Cerebellar cortex (tissue), 1 donor: ENCODE measurements at regions not wholly inside any gene's neighbourhood (a gene's known extent, or its start where the extent isn't known, plus 50 kb on each side); places are given as distances from the start of the nearest gene placed in this dataset.
"Not testable (repeated sequence)": the region's sequence is repeated elsewhere in the genome, so short reads cannot be mapped to it uniquely, and the experiment has no call there.

Experiments used
- DNase-seq: peaks from one replicate; pipeline ENCODE4 v3.0.0-alpha.2; 2015; ENCODE audit warnings: low spot score

DNA sequence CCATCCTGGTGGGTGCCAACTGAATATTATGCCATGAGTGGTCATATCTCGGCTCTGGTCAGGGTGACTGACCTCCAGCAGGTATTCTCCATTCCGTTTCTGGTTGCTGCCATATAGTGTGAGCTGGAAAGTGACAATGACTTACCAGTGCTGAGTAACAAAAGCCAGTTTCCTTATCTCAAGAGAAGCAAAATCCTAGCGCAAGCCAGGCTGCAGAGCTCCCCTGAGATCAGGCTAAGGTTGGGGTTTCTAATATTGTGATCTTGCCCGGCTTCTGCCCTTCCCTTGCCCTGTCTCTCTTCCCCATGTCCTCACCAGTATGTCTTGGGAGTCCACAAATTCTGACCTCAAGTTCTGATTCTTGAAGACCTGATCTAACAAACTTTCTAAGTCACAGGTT lies 271.3 kb upstream of the SPTLC3 start:
- no peak for DNase-seq

DNA sequence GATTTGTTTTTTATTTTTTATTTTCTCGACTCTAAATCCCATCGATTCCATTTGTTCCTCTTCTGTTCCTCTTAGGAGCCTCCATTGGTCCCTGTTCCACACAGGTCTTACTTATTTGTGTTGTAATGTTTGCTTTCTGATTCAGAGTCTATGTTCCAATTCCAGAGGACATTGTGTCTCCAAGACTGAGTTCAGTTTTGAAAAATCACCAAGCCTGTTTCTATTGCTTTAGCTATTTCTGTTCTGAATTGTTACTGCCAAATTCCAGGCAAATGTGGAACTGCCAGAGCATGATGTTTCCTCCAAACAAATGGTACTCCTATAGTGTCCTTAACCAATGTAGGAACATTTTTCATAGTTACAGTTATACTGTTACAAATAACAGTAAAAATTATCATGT lies 270.9 kb upstream of the SPTLC3 start:
- DNase-seq: no peak

DNA sequence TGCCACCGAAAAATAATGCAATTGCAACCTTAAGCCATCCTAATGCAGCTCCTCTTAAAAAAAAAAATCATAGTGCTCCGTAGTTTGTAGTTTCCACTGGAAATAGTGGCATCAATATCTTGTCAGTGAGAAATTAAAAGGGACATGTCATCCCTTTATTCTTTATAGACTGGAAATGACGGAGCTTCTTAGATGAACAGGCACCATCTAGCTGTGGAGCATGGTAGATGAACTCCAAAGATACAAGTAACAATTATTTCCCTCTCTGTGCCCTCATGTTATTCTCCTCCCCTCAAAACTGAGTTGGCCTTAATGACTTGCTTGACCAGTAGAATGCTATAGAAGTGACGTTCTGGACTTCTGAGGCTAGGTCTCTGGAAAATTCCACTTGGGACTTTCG lies 268.1 kb upstream of the SPTLC3 start:
- no peak for DNase-seq

DNA sequence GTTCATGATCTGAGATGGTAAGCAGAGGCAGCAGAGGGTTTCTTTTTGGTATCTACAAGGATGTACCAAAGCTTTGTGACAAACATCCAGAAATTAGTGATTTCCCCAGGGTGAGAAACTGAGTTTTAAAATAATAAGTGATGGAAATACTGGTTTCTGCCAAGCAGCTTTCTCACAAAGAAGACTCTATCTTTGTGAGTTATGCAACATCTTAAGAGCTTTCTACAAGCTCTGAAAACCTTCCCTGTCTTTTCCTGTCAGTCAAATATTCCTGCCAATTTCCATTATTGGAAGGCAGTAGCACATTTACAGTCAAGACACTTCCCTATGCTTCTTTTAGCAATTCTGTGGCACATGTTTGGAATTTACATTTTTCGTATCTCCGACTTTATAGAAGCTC lies 264.7 kb upstream of the SPTLC3 start:
- DNase-seq: no peak

DNA sequence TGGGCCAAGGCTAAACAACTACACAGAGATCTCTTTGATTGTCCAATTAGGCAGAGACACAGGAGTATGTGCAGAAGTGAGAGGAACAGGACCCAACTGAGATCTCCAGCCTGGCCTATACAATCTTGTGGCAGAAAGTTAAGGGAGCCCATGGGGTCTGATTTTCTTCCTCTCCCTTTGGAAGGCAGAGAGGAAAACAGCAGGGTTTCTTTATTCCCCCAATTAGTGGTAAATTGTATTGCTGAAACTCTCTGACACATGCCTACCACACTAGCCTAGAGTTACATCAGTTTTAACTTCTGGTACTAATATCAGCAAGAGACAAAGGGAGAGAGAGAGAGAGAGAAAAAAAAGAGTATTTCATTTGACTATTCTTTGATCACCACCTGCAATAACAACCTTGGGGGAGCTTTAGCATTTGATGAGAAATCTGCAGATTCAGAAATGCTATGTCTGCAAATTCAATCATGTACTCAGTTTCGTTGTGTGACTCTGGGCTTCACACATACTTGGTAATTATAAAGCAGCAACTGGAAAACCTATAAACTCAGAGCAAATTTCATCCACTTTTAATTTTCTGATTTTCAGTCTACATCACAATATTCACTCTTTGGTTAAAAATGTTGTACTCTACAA lies 260.3 kb upstream of the SPTLC3 start:
- DNase-seq: no peak

DNA sequence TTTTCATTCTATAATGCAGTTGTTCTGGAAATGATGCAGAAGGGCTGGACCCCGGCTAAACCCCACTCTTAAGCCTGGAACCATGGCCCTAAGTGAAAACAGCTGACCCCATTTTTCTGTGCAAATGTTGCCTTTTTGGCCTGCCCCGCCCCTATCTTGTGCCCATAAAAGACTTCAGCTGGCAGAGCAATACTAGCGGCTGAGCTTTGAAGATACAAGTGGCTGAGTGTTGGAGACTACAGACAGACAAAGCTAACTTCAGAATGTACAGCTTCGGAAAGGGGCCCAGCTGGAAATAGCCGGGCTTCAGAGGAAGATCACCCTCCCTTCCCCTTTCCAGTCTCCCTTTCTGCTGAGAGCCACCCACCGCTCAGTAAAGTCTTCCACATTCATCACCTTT lies 258.6 kb upstream of the SPTLC3 start:
- no peak for DNase-seq

DNA sequence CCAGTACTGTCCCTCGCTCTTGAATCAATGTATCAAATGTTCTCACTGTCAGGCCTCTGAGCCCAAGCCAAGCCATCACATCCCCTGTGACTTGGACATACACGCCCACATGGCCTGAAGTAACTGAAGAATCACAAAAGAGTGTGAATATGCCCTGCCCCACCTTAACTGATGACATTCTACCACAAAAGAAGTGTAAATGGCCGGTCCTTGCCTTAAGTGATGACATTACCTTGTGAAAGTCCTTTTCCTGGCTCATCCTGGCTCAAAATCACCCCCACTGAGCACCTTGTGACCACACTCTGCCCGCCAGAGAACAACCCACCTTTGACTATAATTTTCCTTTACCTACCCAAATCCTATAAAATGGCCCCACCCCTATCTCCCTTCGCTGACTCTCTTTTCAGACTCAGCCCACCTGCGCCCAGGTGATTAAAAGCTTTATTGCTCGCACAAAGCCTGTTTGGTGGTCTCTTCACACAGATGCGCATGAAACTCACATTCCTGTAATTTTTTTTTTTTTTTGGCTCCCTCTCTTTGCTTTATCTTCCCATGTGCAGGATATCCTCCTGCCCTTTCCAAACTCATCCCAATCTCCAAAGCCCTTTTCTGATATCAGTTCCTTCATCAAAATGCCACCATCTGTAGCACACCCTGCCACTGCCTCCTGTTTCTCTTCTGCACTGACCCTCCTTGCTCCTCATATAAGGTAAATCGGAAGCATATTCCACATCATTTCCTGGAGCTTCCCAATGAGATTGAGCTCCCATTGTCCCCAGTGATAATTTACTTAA lies 255.7 kb upstream of the SPTLC3 start:
- not testable (repeated sequence) for DNase-seq

DNA sequence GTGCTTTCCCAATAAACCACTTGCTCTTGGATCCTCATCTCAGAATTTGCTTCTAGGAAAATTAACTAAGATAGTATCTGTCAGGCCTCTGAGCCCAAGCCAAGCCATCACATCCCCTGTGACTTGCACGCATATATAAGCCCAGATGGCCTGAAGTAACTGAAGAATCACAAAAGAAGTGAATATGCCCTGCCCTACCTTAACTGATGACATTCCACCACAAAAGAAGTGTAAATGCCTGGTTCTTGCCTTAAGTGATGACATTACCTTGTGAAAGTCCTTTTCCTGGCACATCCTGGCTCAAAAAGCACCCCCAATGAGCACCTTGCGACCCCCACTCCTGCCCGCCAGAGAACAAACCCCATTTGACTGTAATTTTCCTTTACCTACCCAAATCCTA lies 255.0 kb upstream of the SPTLC3 start:
- not testable (repeated sequence) for DNase-seq

DNA sequence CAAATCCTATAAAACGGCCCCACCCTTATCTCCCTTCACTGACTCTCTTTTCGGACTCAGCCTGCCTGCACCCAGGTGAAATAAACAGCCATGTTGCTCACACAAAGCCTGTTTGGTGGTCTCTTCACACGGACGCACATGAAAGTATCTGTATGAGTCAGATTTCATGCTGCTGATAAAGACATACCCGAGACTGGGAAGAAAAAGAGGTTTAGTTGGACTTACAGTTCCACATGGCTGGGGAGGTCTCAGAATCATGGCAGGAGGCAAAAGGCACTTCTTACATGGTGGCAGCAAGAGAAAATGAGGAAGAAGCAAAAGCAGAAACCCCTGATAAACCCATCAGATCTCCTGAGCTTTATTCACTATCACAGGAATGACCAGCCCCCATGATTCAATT lies 249.3 kb upstream of the SPTLC3 start:
- not testable (repeated sequence) for DNase-seq

DNA sequence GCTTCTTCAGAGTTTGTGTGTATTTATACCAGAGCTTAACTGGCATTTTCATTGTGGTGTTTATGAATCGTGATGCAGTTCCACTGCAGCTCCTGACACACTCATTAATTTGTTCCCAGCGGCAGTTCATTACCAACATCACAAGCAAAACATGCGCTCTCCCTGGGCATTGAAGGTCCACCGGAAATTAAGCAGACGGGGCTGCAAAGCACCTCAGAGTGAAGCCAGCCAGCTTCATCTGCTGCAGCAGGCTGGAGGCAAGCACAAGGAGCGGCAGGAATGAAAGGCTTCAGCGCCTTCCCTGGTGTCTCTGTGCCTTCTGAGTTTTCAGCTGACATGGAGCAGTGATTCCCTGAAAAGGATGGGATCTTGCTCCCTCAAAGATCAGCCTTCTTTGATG lies 246.0 kb upstream of the SPTLC3 start:
- no peak for DNase-seq

DNA sequence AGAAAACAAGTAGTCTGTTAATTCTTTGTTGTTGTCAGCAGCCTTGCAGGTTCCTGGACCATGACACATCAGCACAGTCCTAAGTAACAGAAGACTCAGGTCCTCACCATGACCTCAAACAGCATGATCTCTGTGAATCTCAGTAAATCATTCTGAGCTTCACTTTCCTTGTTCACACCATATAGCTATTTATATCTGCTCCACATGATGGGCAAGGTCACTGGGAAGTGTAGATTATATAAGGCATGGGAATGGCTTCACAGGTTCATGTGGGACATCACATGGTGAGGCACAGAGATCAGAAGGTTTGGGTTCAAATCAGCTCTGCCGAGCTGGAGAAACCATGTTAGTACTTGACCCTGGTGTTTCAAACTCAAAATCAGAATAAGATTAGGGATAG lies 245.4 kb upstream of the SPTLC3 start:
- no peak for DNase-seq

DNA sequence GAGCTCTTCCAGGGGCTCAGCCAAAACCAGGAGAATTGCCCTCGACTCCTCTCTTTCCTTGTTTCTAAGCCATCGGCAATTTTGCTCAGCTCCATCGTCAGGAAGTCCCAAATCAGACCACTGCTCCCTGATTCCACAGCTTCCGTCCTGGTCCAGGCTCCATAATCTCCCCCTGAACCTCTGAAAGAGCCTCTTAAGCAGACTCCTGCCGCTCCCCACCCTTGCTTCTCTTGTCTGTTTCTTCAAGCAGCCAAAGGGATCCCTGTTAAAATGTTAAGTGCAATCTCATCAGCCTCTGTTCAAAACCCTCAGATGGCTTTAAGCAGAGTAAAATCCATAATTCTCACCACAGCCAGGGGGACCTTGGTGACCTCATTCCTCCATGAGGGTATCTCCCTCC lies 244.7 kb upstream of the SPTLC3 start:
- DNase-seq: no peak

DNA sequence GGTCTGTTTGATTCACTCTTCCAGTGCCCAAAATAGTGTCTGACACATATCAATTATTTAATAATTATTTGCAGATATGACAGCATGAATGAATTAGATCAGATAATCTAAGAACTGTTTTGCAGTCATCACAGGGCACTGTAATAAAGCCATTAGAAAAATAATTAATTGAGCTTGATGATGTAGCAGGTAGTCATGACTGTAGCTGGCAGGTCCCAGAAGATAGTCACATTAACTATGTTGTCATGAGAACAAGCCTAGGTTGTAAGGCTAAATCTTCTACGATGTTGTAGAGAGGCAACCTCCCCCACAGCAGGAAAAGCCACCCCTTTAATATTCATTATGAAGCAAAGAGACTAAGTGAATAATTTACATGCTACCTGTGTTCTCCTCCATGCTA lies 243.9 kb upstream of the SPTLC3 start:
- no peak for DNase-seq

DNA sequence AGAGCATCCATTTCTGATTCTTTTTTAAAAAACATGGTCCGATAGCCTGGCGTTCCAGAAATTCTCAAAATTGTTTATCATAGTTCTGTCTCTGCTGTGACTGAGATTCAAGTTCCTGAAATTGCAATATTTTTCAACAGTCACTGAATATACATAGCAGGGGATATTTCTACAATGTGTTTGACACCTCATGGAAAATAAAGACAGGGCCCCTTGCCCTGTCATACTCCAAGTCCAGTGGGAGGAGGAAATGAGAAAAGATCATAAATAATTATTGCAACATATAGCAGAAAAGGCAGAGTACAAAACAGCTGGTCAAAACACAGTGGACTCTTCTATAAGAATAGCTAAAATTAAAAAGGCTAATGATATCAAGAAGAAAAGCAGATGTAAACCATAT lies 234.8 kb upstream of the SPTLC3 start:
- DNase-seq: no peak

DNA sequence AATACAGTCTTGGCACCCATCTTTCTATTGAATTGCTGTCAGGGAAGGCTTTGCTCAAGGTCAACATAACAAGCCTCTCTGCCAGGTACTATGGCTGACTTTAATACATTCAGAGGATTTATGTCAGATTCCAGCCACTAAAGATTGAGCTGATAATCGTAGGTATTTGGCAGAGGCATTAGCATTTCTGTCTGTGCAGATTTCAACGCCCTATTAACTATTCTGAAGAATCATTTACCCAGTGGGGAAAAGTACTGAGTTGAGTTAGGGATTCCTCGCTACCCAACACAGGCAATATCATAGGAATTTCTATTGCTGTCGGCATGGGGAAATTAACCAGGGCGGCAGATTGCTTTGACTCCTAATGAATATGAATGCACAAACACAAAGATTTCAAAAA lies 233.7 kb upstream of the SPTLC3 start:
- no peak for DNase-seq

DNA sequence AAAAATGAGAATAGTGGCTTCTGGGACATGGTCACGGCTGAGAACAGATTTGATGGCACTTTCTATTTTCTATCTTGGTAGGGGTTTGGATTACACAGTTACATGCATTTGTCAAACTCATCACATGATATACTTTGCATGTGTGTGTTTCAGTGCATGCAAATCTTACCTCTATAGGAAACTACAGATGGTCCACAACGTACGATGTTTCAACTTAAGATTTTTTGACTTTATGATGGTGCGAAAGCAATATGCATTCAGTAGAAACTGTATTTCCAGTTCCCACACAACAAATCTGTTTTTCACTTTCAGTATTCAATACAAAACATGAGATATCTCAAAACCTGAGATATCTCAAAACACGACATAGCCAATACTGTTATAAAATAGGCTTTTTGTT lies 231.8 kb upstream of the SPTLC3 start:
- DNase-seq: no peak

DNA sequence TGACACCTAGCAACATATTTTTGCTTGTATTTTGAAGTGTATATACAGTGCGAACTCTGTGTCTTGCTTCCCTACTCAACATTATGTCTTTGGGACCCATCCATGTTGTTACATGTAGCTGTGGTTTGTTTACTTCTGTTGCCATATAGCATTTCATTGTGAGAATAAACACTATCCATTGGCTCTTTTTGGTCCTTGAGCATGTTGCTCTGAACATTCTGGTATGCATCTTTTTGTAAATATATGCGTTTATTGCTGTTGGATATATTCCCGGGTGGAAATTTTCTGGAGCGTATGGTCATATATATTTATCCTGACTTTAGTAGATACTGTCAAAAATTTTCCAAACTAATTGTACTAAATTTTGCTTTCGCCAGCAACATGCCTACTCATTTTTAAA lies 222.5 kb upstream of the SPTLC3 start:
- no peak for DNase-seq

DNA sequence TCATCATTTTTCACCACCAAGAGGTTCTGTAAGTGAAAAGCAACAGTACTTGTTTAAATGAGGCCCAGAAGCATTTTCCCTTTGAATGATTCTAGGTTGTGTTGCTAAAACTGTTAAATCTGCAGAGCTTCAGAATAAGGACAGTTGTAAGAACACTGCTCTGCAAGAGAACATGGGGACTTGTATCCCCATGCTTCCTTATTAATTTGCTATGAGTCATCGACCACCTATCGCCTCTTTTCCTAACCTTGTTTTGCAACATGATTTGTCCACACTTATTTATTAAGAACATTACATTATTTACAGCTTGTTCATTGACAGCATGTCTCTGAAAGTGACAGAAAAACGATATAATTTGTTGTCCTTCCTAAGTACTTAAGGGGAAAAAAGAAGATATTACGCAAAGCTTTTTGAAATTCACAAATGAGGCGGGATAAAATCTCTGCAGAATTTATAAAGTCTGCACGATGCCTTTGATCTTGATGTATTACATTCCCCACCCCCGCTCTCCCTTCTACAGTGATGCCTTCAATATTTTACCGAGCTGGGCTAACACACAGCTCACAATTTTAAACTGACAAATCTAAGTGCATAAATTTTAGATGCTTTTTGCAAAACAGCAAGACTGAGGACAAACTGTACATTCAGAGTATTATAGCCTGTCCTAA lies 220.0 kb upstream of the SPTLC3 start:
- no peak for DNase-seq

DNA sequence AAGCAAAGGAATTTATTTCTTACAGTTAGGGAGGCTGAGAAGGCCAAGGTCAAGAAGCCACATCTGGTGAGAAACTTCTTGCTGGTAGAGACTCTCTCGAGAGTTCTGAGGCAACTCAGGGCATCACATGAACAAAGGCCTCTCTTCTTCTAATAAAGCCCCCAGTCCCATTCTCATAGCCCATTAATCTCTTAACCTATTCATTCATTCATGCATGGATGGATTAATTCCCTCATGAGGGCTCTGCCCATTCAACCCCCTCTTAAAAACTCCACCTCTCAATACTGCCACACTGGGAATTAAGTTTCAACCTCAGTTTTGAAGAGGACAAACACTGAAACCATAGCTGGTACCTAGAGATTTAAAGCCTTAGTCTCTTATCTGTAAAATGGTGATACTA lies 217.9 kb upstream of the SPTLC3 start:
- DNase-seq: no peak

DNA sequence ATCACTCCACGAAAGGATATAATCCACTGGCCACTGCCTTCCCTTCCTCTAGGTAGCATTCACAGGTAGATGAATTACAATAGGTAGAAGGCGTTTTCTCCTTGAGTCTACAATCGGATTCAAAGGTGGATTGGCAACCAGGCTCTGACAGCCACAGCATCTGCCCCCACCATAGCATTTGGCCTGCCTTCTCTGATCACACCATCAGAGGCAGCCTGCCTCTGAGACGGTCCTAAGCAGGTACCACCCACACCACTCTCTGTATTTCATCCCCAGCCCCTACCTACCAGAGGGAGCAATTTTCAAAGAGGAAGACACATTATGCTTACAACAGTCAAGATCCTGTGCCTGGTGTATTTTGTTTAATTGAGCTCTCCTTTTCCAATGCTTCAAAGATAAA lies 210.5 kb upstream of the SPTLC3 start:
- no peak for DNase-seq

DNA sequence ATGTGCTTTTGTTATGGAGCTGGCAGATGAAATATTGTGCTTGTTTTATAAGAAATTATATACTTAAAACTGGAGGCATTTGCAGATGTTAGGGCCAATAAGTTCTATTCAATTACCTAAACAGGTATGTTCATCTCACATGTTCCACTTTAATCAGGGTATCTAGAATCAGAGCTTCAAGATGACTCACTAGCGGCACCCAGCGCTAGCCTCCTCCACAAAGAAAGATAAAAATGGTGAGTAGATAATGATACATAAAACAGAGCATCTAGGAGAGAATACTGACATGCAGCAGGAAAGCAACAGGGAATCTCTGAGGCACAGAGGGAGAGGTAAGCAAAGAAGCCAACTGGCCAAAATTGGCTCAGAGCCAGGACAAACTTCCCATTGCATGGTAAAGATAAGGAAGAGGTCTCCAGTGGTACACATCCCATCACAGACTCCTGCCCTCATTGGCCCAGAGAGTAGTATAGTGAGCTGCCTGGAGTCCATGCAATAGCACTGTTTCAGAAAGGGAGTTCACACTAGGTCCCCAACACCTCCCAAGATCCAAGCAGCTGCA lies 200.7 kb upstream of the SPTLC3 start:
- no peak for DNase-seq

DNA sequence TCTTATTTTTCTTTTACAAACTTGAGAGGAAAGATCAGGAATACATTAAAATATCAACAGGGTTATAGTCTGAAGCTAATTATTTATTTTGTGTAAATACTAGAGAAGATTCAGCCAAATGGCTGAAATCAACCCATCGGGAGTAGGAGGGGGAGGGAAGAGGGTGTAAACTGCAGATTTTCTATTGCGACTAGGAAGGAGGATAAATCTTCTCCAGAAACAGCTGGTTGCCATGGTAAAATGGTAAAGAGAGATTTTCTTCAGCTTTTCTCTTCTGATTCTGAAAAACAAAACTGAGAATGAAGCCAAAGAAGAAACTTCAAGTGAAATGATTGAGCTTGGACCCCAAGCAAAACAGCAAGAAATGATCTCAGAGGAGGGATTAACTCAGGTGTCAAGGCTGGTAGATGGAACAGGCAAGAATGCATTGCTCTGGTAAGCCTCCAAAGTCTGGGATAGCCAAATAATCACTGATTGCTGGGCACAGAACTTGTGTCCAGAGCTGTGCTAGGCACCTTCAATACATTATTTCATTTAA lies 193.5 kb upstream of the SPTLC3 start:
- DNase-seq: no peak
